Kidney (tissue), 13 donors: ENCODE measurements at regions not wholly inside any gene's neighbourhood (a gene's known extent, or its start where the extent isn't known, plus 50 kb on each side); places are given as distances from the start of the nearest gene placed in this dataset.

Source experiments
- DNase-seq, 5 donors: peaks; one replicate each; pipeline ENCODE4 v3.0.0-alpha.2; 2013 to 2020
- FAIRE-seq: peaks from 2 replicates; lab custom pipeline; 2012; peaks lifted over from hg19 to GRCh38; lab: Jason Lieb, UNC
- H3K27ac ChIP-seq, 2 donors: one replicate each; pipeline ENCODE4 v1.7.0; 2013; ENCODE audit warnings: low read depth in 2 of 2, low read length in 2 of 2, inconsistent platforms in 1 of 2
- H3K27me3 ChIP-seq: one replicate; pipeline ENCODE4 v1.7.1; 2013; ENCODE audit warnings: low read length, inconsistent platforms; ENCODE audit not compliant: control insufficient read depth, insufficient read depth
- H3K36me3 ChIP-seq, 3 donors: one replicate each; pipeline versions ENCODE4 v1.7.0 to v1.7.1; 2013; ENCODE audit warnings: low read length in 3 of 3, control low read depth in 1 of 3, inconsistent platforms in 1 of 3; ENCODE audit not compliant: insufficient read depth in 3 of 3, control insufficient read depth in 2 of 3
- H3K4me1 ChIP-seq, 3 donors: one replicate each; pipeline versions ENCODE4 v1.7.0 to v1.7.1; 2013; ENCODE audit warnings: low read length in 3 of 3, inconsistent platforms in 1 of 3, low read depth in 1 of 3; ENCODE audit not compliant: control insufficient read depth in 2 of 3, insufficient read depth in 2 of 3
- H3K4me3 ChIP-seq, 3 donors: one replicate each; pipeline versions ENCODE4 v1.7.0 to v1.8.1; 2013; ENCODE audit warnings: low read length in 3 of 3, control low read depth in 1 of 3, inconsistent platforms in 1 of 3
- H3K9ac ChIP-seq, 3 donors: one replicate each; pipeline versions ENCODE4 v1.7.0 to v1.7.1; 2013; ENCODE audit warnings: low read length in 3 of 3, control low read depth in 1 of 3, inconsistent platforms in 1 of 3
- H3K9me3 ChIP-seq, 3 donors: one replicate each; pipeline versions ENCODE4 v1.7.0 to v1.7.1; 2013; ENCODE audit warnings: low read length in 3 of 3, control low read depth in 1 of 3, inconsistent platforms in 1 of 3; ENCODE audit not compliant: control insufficient read depth in 2 of 3, insufficient read depth in 1 of 3
- CTCF ChIP-seq: IDR thresholded peaks from 3 replicates; pipeline ENCODE4 v1.5.1; 2012; ENCODE audit warnings: mild to moderate bottlenecking, moderate library complexity, borderline replicate concordance; ENCODE audit not compliant: insufficient read depth; ENCODE audit errors: extremely low read depth
- intact Hi-C: fragments of 100-400 bp; cut with DNase I; formaldehyde crosslinking; loops from one replicate; pipeline ENCODE4 v1.11.1; 2022
- donor health status: control.
- donor health status: control.
- donor health status: control.
- donor health status: control.
- donor health status: control.
- donor health status: DM: yes; HTN: yes; CAD: no.
- donor health status: Normal renal cell carcinoma (clear cell type).

- Histone ChIP-seq H3K4me3 (no peak overlapping the region), H3K27ac (no peak overlapping the region), H3K27me3 (no peaks in the 10 kb centered on the region), H3K9me3 (peaks cover 0 to 6% (median 2%) of the 10 kb centered on the region in 3 donors), H3K4me1 (no peaks in the 10 kb centered on the region), H3K36me3 (no peaks in the 10 kb centered on the region), H3K9ac (no peak overlapping the region)
- DNase-seq (no peak), FAIRE-seq (no peak)
- intact Hi-C loops, result no loop called here
- TF ChIP-seq CTCF, result no peak
Observed at GRCh38 chr11:130744794-130745193, 171.5 kb downstream of the SNX19 start.

GRCh38 chr11:130749216-130749615, 167.1 kb downstream of the SNX19 start:
- no peak overlapping the region for H3K9ac ChIP-seq
- no peak overlapping the region for H3K27ac ChIP-seq
- TF ChIP-seq CTCF, result no peak
- H3K9me3 ChIP-seq, result no peaks in the 10 kb centered on the region
- FAIRE-seq, result no peak
- H3K4me1 ChIP-seq, result no peaks in the 10 kb centered on the region
- intact Hi-C loops, result no loop called here
- no peak overlapping the region for H3K4me3 ChIP-seq
- H3K36me3 ChIP-seq, result no peaks in the 10 kb centered on the region
- no peak for DNase-seq
- no peaks in the 10 kb centered on the region for H3K27me3 ChIP-seq

GRCh38 chr11:130760515-130761125, 155.7 kb downstream of the SNX19 start:
- Histone ChIP-seq H3K27ac (no peak overlapping the region), H3K36me3 (no peaks in the 10 kb centered on the region), H3K4me3 (no peak overlapping the region), H3K27me3 (no peaks in the 10 kb centered on the region), H3K9me3 (no peaks in the 10 kb centered on the region), H3K9ac (no peak overlapping the region), H3K4me1 (peaks cover 0 to 5% (median 0%) of the 10 kb centered on the region in 3 donors)
- DNase-seq (no peak), FAIRE-seq (no peak)
- TF ChIP-seq CTCF, result no peak
- intact Hi-C loops, result no loop called here
